A673 (cell line): ENCODE measurements at regions not wholly inside any gene's neighbourhood (a gene's known extent, or its start where the extent isn't known, plus 50 kb on each side); places are given as distances from the start of the nearest gene placed in this dataset.

Experiments used
- CTCF ChIP-seq: fragments of 300-800, 200-600 bp; sonication (generic); conservative IDR thresholded peaks from 2 replicates; pipeline ENCODE4 v1.5.1; 2017; ENCODE audit warnings: low read depth, mild to moderate bottlenecking, antibody characterized with exemption, low read length, moderate library complexity, mixed read lengths
- EZH2 ChIP-seq: fragments of 200-600 bp; sonication (generic); IDR thresholded peaks from 2 replicates; pipeline ENCODE4 v1.6.1; 2017; ENCODE audit warnings: borderline replicate concordance, low read depth, mild to moderate bottlenecking, mixed read lengths, antibody characterized with exemption, low read length; ENCODE audit not compliant: poor library complexity, severe bottlenecking

GRCh38 chr22:44424867-44425693 lies 73.0 kb downstream of the RTL6 start:
- no peak for TF ChIP-seq CTCF
- TF ChIP-seq EZH2 = no peak
